Psoas muscle (tissue), 7 donors: ENCODE measurements at regions not wholly inside any gene's neighbourhood (a gene's known extent, or its start where the extent isn't known, plus 50 kb on each side); places are given as distances from the start of the nearest gene placed in this dataset.

Experiments
- ATAC-seq, 4 donors: fragments of 200-7000 bp; cut with Tn5 transposase; one replicate each; pipeline ENCODE4 v1.9.1; 2020; ENCODE audit warnings: moderate library complexity in 3 of 4, mild to moderate bottlenecking in 2 of 4
- DNase-seq, 2 donors: peaks; one replicate each; pipeline ENCODE4 v3.0.0-alpha.2; 2020
- H3K27ac ChIP-seq: fragments of 200-600 bp; one replicate; pipeline ENCODE4 v1.8.0; 2022
- H3K27me3 ChIP-seq, 3 donors: fragments of 200-600 bp in 1 of 3; one replicate each; pipeline versions ENCODE4 v1.6.1 to v1.8.0; 2013 to 2022; ENCODE audit warnings: low read length in 2 of 3, mild to moderate bottlenecking in 2 of 3, moderate library complexity in 1 of 3; ENCODE audit not compliant: insufficient read depth in 3 of 3
- H3K36me3 ChIP-seq, 2 donors: fragments of 200-600 bp in 1 of 2; one replicate each; pipeline versions ENCODE4 v1.6.1 to v1.8.0; 2013 to 2022; ENCODE audit warnings: low read depth in 1 of 2, mild to moderate bottlenecking in 1 of 2, moderate library complexity in 1 of 2; ENCODE audit not compliant: insufficient read depth in 1 of 2
- H3K4me1 ChIP-seq: fragments of 200-600 bp; one replicate; pipeline ENCODE4 v1.8.0; 2022
- H3K4me3 ChIP-seq: fragments of 200-600 bp; one replicate; pipeline ENCODE4 v1.8.0; 2022; ENCODE audit warnings: mild to moderate bottlenecking
- H3K9me3 ChIP-seq: fragments of 200-600 bp; one replicate; pipeline ENCODE4 v1.8.0; 2022
- WGBS, 3 donors: extraction: QIAGEN DNeasy Blood & Tissue Kit; methylation state at CpG; one replicate each; pipeline versions ENCODE4 v1.1.6 to v1.1.7; 2013; 5-methylcytosine and 5-hydroxymethylcytosine counted together
- intact Hi-C, 2 donors: fragments of 100-400 bp; cut with DNase I; formaldehyde crosslinking; loops; one replicate each; pipeline versions ENCODE4 v1.11.0 to v1.14.2; 2022
- TF ChIP-seq, protein P1 (sequence below): fragments of 200-600 bp; IDR thresholded peaks from one replicate; pipeline ENCODE4 v1.8.0; 2022; ENCODE audit warnings: antibody characterized with exemption
- donor health status: healthy with polysubstance abuse.
- donor health status: DM: no; HTN: no; CAD: no; lungs with moderate emphysema.
- donor health status: Bipolar disorder and iron deficiency.
- donor health status: healthy.
- donor health status: DM: yes; HTN: yes; CAD: no.
- donor health status: DM: no; HTN: no; CAD: no.
- donor health status: DM: yes; HTN: yes; CAD: no.

DNA sequence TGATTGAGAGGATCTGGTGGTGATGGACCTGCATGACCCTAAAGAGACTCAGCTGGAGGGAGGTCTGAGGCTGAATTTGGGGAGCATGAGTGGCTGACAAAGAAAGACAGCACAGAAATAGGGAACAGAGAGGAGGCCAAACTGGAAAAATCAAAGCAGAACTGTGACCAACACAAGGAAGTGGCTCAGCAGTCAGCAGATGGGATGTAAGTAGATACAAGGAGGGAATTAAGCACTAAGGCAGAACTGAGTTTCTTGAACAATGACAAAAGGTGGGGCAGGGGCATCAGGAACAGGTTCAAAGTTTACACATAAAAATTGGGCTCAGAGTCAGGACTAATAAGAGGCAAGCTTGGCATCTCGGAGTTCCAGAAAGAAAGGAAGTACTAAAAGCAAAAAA lies 144.3 kb upstream of the KLF3 start:
- intact Hi-C loops, result no loop called here
- DNase-seq, result no peak
- no peaks in the 10 kb centered on the region for H3K36me3 ChIP-seq

DNA sequence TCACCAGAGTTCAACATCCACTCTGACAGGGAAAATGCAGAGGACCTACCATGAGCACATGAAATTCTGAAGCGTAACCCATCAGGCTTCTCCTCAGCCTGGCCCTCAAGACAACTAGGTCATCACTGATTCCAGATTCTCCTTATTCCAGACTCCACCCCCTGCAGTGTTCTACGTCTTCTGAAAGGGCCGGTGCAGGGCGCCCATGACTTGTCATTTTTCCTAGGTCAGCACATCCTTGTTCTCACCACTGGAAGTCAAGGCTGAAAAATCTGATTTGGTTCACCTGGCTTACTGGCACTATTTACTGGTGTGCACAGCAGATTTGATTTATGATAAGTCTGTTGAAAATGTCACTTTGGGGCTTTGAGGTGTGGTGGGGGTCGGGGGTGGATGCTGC lies 140.9 kb upstream of the KLF3 start:
- intact Hi-C loops, result no loop called here
- no peak overlapping the region for H3K27ac ChIP-seq
- ATAC-seq, result no peak

More for the DNA sequence above, 144.3 kb upstream of the KLF3 start:
- TF ChIP-seq, protein P1, sequence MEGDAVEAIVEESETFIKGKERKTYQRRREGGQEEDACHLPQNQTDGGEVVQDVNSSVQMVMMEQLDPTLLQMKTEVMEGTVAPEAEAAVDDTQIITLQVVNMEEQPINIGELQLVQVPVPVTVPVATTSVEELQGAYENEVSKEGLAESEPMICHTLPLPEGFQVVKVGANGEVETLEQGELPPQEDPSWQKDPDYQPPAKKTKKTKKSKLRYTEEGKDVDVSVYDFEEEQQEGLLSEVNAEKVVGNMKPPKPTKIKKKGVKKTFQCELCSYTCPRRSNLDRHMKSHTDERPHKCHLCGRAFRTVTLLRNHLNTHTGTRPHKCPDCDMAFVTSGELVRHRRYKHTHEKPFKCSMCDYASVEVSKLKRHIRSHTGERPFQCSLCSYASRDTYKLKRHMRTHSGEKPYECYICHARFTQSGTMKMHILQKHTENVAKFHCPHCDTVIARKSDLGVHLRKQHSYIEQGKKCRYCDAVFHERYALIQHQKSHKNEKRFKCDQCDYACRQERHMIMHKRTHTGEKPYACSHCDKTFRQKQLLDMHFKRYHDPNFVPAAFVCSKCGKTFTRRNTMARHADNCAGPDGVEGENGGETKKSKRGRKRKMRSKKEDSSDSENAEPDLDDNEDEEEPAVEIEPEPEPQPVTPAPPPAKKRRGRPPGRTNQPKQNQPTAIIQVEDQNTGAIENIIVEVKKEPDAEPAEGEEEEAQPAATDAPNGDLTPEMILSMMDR, result no peak
- H3K9me3 ChIP-seq, result no peaks in the 10 kb centered on the region
- 51 to 75% (median 60%) methylated on average over 1 of the region's 1 CpG for WGBS, 3 donors
- H3K4me1 ChIP-seq, result no peaks in the 10 kb centered on the region
- ATAC-seq, result no peak
- no peak overlapping the region for H3K27ac ChIP-seq
- H3K27me3 ChIP-seq, result no peaks in the 10 kb centered on the region
- no peak overlapping the region for H3K4me3 ChIP-seq

DNA sequence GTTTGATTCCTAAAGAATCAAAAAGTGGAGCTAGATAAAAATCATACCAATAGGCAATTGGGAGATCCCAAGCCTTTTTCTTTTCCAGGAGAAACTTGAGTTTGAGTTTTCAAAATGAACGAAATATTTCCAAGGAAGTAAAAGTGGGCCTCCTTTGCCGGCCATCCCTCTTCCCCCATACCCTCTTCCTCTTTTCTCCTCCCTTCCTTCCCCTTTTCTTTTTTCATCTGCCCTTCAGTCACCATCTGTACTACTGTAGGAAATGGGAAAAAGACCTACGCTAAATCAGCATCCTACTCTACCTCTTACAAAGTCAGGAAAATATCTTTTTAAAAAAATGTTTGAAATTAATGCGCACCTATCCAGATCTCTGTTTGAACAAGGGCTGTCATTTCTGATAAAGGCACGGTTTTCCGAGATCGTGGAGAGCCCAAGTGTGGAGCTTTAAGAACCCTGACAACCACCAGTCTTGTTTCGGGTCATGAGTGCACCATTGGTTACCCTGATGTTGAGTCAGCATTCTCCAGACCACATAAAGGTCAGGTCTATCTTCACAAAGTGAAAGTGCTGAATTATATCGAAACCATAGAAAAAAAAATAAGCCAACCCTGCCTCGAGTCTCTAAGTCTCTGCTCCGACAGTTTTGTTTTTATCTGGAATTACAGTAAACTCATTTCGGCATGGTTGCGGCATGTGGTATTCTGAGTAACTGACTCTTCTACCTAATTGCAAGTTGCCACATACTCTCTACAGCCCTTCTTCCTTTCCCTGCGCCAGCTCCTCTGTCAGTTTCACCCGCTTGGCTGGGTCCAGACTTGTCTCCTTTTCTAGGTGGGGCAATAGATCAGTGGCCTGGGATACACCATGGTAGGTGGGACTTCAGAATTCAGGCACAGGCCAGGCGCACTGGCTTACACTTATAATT lies 140.2 kb upstream of the KLF3 start:
- DNase-seq (no peak), ATAC-seq (no peak)
- Histone ChIP-seq H3K4me3 (no peak overlapping the region), H3K27ac (no peak overlapping the region), H3K4me1 (no peaks in the 10 kb centered on the region), H3K27me3 (no peaks in the 10 kb centered on the region), H3K9me3 (no peaks in the 10 kb centered on the region), H3K36me3 (no peaks in the 10 kb centered on the region)
- TF ChIP-seq, protein P1, result no peak
- 86 to 90% (median 89%) methylated on average over 16 of the region's 16 CpGs for WGBS, 3 donors
- intact Hi-C loops, result no loop called here

More for the DNA sequence above, 140.9 kb upstream of the KLF3 start:
- H3K36me3 ChIP-seq, result no peaks in the 10 kb centered on the region
- no peaks in the 10 kb centered on the region for H3K9me3 ChIP-seq
- TF ChIP-seq, protein P1, result no peak
- no peak for DNase-seq
- no peaks in the 10 kb centered on the region for H3K4me1 ChIP-seq
- WGBS, 3 donors, result 69 to 78% (median 78%) methylated on average over 5 of the region's 5 CpGs
- H3K4me3 ChIP-seq, result no peak overlapping the region
- no peaks in the 10 kb centered on the region for H3K27me3 ChIP-seq

DNA sequence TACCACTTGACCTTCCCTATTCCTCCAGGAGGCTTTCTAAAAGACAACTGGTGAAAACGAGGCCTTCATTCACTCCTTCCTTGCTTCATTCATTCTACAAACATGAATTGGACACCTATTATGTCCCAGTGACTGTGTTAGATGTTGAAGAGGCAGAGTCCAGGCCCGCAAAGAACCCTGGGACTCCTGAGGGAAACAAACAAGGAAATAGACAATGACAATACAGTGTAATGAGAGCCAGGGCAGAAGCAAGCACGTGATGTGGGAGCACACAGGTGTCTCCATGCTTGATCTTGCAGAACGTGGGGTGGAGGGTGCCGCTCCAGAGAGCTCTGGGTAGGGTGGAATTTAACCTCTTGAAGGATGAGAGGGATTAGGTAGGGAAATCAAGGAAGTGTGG lies 137.6 kb upstream of the KLF3 start:
- intact Hi-C loops, result no loop called here
- no peaks in the 10 kb centered on the region for H3K4me1 ChIP-seq
- 42 to 67% (median 59%) methylated on average over 5 of the region's 5 CpGs for WGBS, 3 donors

More for the DNA sequence above, 137.6 kb upstream of the KLF3 start:
- no peaks in the 10 kb centered on the region for H3K9me3 ChIP-seq
- ATAC-seq (no peak), DNase-seq (no peak)
- H3K27me3 ChIP-seq, result no peaks in the 10 kb centered on the region
- no peak overlapping the region for H3K27ac ChIP-seq
- TF ChIP-seq, protein P1, result no peak
- no peak overlapping the region for H3K4me3 ChIP-seq
- H3K36me3 ChIP-seq, result no peaks in the 10 kb centered on the region
